H1 (cell line): ENCODE measurements at regions not wholly inside any gene's neighbourhood (a gene's known extent, or its start where the extent isn't known, plus 50 kb on each side); places are given as distances from the start of the nearest gene placed in this dataset.

Experiments
- CTCF ChIA-PET: fragments of 300-600 bp; sonication (Branson Sonifier 250); formaldehyde crosslinking; loops from one replicate; lab custom pipeline; 2021; ENCODE audit not compliant: partially characterized antibody; lab: Charles Lee
- POLR2A ChIA-PET: fragments of 300-600 bp; sonication (Branson Sonifier 250); formaldehyde crosslinking; loops from one replicate; lab custom pipeline; 2021; ENCODE audit warnings: inconsistent platforms; ENCODE audit not compliant: partially characterized antibody; lab: Charles Lee
- DNase-seq, 2 experiments: peaks; one replicate each; pipeline versions ENCODE4 v3.0.0 to v3.0.0-alpha.2; 2010 to 2022; ENCODE audit warnings: low spot score in 2 of 2, low read depth in 1 of 2, mixed read lengths in 1 of 2
- FAIRE-seq: peaks from 2 replicates; lab custom pipeline; 2011; peaks lifted over from hg19 to GRCh38; lab: Jason Lieb, UNC
- H2AFZ ChIP-seq: 2 replicates; pipeline ENCODE4 v1.8.1; 2012; ENCODE audit warnings: low read length, inconsistent platforms
- H2AK5ac ChIP-seq: 2 replicates; pipeline ENCODE4 v1.6.1; 2013; ENCODE audit warnings: low read depth, low read length
- H2BK120ac ChIP-seq: replicated peaks from 2 replicates; pipeline ENCODE3; 2013; ENCODE audit warnings: low read depth, low read length, inconsistent platforms
- H2BK12ac ChIP-seq: 2 replicates; pipeline ENCODE4 v1.6.1; 2013; ENCODE audit warnings: low read depth, low read length
- H2BK15ac ChIP-seq: 2 replicates; pipeline ENCODE4 v1.6.1; 2013; ENCODE audit warnings: low read length
- H2BK20ac ChIP-seq: 2 replicates; pipeline ENCODE4 v1.6.1; 2013; ENCODE audit warnings: low read length
- H2BK5ac ChIP-seq: 2 replicates; pipeline ENCODE4 v1.6.1; 2013; ENCODE audit warnings: low read depth, low read length
- H3K14ac ChIP-seq: 2 replicates; pipeline ENCODE4 v1.6.1; 2013; ENCODE audit warnings: inconsistent platforms; ENCODE audit not compliant: insufficient read length
- H3K18ac ChIP-seq: 2 replicates; pipeline ENCODE4 v1.6.1; 2013; ENCODE audit warnings: low read length; ENCODE audit errors: extremely low read depth
- H3K23ac ChIP-seq: 2 replicates; pipeline ENCODE4 v1.6.1; 2013; ENCODE audit warnings: inconsistent platforms; ENCODE audit not compliant: insufficient read length
- H3K23me2 ChIP-seq: 2 replicates; pipeline ENCODE4 v1.6.1; 2013; ENCODE audit warnings: low read depth, low read length
- H3K27ac ChIP-seq: 2 replicates; pipeline ENCODE4 v1.6.1; 2011; ENCODE audit warnings: low read depth, low read length, inconsistent platforms
- H3K27me3 ChIP-seq, 4 experiments: replicated peaks in 1 of 4; 1 replicate in 1 of 4; 2 replicates in 3 of 4; pipeline versions ENCODE4 v1.6.1 to v1.8.1; 2011 to 2013; ENCODE audit warnings: low read length in 3 of 4, mild to moderate bottlenecking in 3 of 4, inconsistent platforms in 2 of 4, mixed read lengths in 2 of 4, moderate library complexity in 1 of 4; ENCODE audit not compliant: control insufficient read depth in 3 of 4, insufficient read depth in 3 of 4; ENCODE audit errors: extremely low read depth in 1 of 4
- H3K36me3 ChIP-seq, 4 experiments: 2 replicates each; pipeline versions ENCODE4 v1.6.1 to v1.8.1; 2011 to 2013; ENCODE audit warnings: mild to moderate bottlenecking in 4 of 4, low read length in 3 of 4, moderate library complexity in 2 of 4, control low read depth in 1 of 4, inconsistent platforms in 1 of 4; ENCODE audit not compliant: insufficient read depth in 4 of 4, control insufficient read depth in 2 of 4
- H3K4ac ChIP-seq: replicated peaks from 2 replicates; pipeline ENCODE3; 2013; ENCODE audit warnings: low read length, low read depth, mixed read lengths, inconsistent platforms; ENCODE audit not compliant: insufficient read length
- H3K4me1 ChIP-seq, 4 experiments: replicated peaks in 1 of 4; 1 replicate in 1 of 4; 2 replicates in 3 of 4; pipeline versions ENCODE4 v1.6.1 to v1.8.1; 2011 to 2013; ENCODE audit warnings: low read length in 3 of 4, inconsistent platforms in 2 of 4, mixed read lengths in 1 of 4; ENCODE audit not compliant: insufficient read depth in 4 of 4, control insufficient read depth in 3 of 4
- H3K4me2 ChIP-seq, 2 experiments: 2 replicates each; pipeline versions ENCODE4 v1.6.1 to v1.8.1; 2011 to 2013; ENCODE audit warnings: low read depth in 2 of 2, low read length in 2 of 2, control low read depth in 1 of 2, inconsistent platforms in 1 of 2, mild to moderate bottlenecking in 1 of 2; ENCODE audit not compliant: insufficient read depth in 1 of 2
- H3K4me3 ChIP-seq, 4 experiments: fragments of 200-600, 300-600 bp in 1 of 4; sonication (generic), shearing (Covaris generic), sonication (Bioruptor Twin) in 1 of 4; 2 replicates each; pipeline versions ENCODE4 v1.5.1 to v1.8.1; 2011 to 2016; ENCODE audit warnings: low read length in 4 of 4, low read depth in 3 of 4, control low read depth in 2 of 4, inconsistent platforms in 2 of 4, mild to moderate bottlenecking in 2 of 4, mixed read lengths in 1 of 4, moderate library complexity in 1 of 4; ENCODE audit not compliant: insufficient read depth in 2 of 4; ENCODE audit errors: extremely low read depth in 1 of 4
- H3K56ac ChIP-seq: replicated peaks from 2 replicates; pipeline ENCODE3; 2013; ENCODE audit warnings: low read depth, mild to moderate bottlenecking, mixed read lengths, low read length, inconsistent platforms; ENCODE audit not compliant: insufficient read length
- H3K79me1 ChIP-seq: 2 replicates; pipeline ENCODE4 v1.6.1; 2013; ENCODE audit warnings: low read depth, low read length, control low read depth
- H3K79me2 ChIP-seq, 2 experiments: 2 replicates each; pipeline versions ENCODE4 v1.6.1 to v1.8.1; 2012 to 2013; ENCODE audit warnings: low read length in 2 of 2, mild to moderate bottlenecking in 2 of 2, inconsistent platforms in 1 of 2; ENCODE audit not compliant: insufficient read depth in 2 of 2, control insufficient read depth in 1 of 2
- H3K9ac ChIP-seq, 4 experiments: replicated peaks in 1 of 4; 1 replicate in 1 of 4; 2 replicates in 3 of 4; pipeline versions ENCODE4 v1.6.1 to v1.8.1; 2011 to 2013; ENCODE audit warnings: low read depth in 3 of 4, low read length in 3 of 4, control low read depth in 2 of 4, mild to moderate bottlenecking in 2 of 4, moderate library complexity in 2 of 4, inconsistent platforms in 1 of 4; ENCODE audit errors: extremely low read depth in 1 of 4
- H3K9me3 ChIP-seq, 2 experiments: 2 replicates each; pipeline versions ENCODE4 v1.6.1 to v1.8.1; 2012 to 2013; ENCODE audit warnings: mild to moderate bottlenecking in 2 of 2, moderate library complexity in 2 of 2, control low read depth in 1 of 2, inconsistent platforms in 1 of 2, low read depth in 1 of 2, low read length in 1 of 2, mixed read lengths in 1 of 2; ENCODE audit not compliant: insufficient read depth in 2 of 2
- H4K20me1 ChIP-seq, 2 experiments: replicated peaks in 1 of 2; 2 replicates each; pipeline versions ENCODE3 to v1.8.1; 2011 to 2013; ENCODE audit warnings: inconsistent platforms in 2 of 2, low read length in 2 of 2, mild to moderate bottlenecking in 1 of 2; ENCODE audit not compliant: insufficient read depth in 2 of 2, control insufficient read depth in 1 of 2
- H4K5ac ChIP-seq: 2 replicates; pipeline ENCODE4 v1.6.1; 2013; ENCODE audit warnings: low read length, low read depth, mixed read lengths, inconsistent platforms; ENCODE audit not compliant: insufficient read length
- H4K8ac ChIP-seq: 2 replicates; pipeline ENCODE4 v1.8.0; 2013; ENCODE audit warnings: mild to moderate bottlenecking, moderate library complexity, low read length, inconsistent platforms; ENCODE audit not compliant: insufficient read depth; ENCODE audit errors: extremely low read depth
- H4K91ac ChIP-seq: replicated peaks from 2 replicates; pipeline ENCODE3; 2013; ENCODE audit warnings: low read length, mixed read lengths, inconsistent platforms; ENCODE audit not compliant: insufficient read length
- BACH1 ChIP-seq: IDR thresholded peaks from 2 replicates; pipeline ENCODE4 v1.6.1; 2012; ENCODE audit warnings: low read length, improper control_type of control experiment
- CHD1 ChIP-seq: IDR thresholded peaks from 2 replicates; pipeline ENCODE4 v1.6.1; 2012; ENCODE audit warnings: low read depth, low read length, improper control_type of control experiment
- CHD2 ChIP-seq: IDR thresholded peaks from 2 replicates; pipeline ENCODE4 v1.6.1; 2012; ENCODE audit warnings: low read length, improper control_type of control experiment
- HDAC2 ChIP-seq, 2 experiments: fragments of 300-600 bp in 1 of 2; sonication (generic) in 1 of 2; IDR thresholded peaks; 2 replicates each; pipeline ENCODE4 v1.6.1; 2011 to 2012; ENCODE audit warnings: low read depth in 2 of 2, low read length in 2 of 2, mild to moderate bottlenecking in 2 of 2, moderate library complexity in 2 of 2, borderline replicate concordance in 1 of 2, inconsistent platforms in 1 of 2
- JUN ChIP-seq: IDR thresholded peaks from 2 replicates; pipeline ENCODE4 v1.6.1; 2011; ENCODE audit warnings: low read depth, mild to moderate bottlenecking, improper control_type of control experiment, low read length
- KDM1A ChIP-seq: fragments of 200-600, 300-600 bp; sonication (generic); IDR thresholded peaks from 2 replicates; pipeline ENCODE4 v1.7.1; 2016; ENCODE audit warnings: mild to moderate bottlenecking, low read length, borderline replicate concordance
- NANOG ChIP-seq: IDR thresholded peaks from 2 replicates; pipeline ENCODE4 v1.6.1; 2011; ENCODE audit warnings: low read length, low read depth, mild to moderate bottlenecking, inconsistent platforms; ENCODE audit not compliant: insufficient read depth, poor library complexity, severe bottlenecking
- TAF7 ChIP-seq: optimal IDR thresholded peaks from 2 replicates; pipeline ENCODE3; 2011; ENCODE audit warnings: low read depth, mild to moderate bottlenecking, inconsistent platforms, low read length, moderate library complexity, borderline replicate concordance
- WGBS, 2 experiments: shearing (Covaris generic) in 1 of 2; methylation state at CpG; one replicate each; pipeline versions ENCODE4 v1.1.6 to v1.1.7; 2013 to 2015; ENCODE audit warnings: low lambda C conversion rate in 2 of 2, mixed read lengths in 2 of 2, inconsistent platforms in 1 of 2, low coverage in 1 of 2, missing lambda C conversion rate in 1 of 2; ENCODE audit not compliant: insufficient replicate concordance in 2 of 2, insufficient coverage in 1 of 2, insufficient read length in 1 of 2; ENCODE audit errors: extremely low coverage in 1 of 2, missing lambda C conversion rate in 1 of 2; 5-methylcytosine and 5-hydroxymethylcytosine counted together
- TF ChIP-seq, protein P1 (sequence below): IDR thresholded peaks from 2 replicates; pipeline ENCODE4 v1.6.1; 2011; ENCODE audit warnings: low read depth, mild to moderate bottlenecking, low read length; ENCODE audit not compliant: insufficient read depth

DNA sequence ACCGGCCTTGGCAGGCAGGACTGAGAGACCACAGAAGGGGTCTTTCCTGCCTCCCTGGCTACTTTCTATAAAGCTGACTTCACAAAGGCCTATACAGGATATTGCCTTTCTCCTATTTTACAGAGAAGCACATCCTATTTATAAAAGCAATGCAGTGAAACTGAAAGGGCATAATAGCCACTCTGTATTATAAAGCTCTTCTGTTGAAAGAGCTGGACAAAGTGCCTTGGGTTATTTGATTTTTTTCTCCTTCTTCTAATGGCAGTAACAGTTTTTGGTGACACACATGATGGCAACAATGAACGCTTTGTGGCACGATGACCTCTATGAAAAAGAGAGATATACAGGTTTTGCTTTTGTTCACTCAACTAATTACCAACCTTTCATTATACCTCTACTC is 281.1 kb downstream of the ZNF516 start:
- Histone ChIP-seq H3K79me1 (no peaks in the 10 kb centered on the region), H3K79me2 (no peaks in the 10 kb centered on the region), H4K91ac (no peak overlapping the region), H3K4me2 (no peak overlapping the region), H4K5ac (no peak overlapping the region), H3K23me2 (no peaks in the 10 kb centered on the region), H3K27me3 (no peaks in the 10 kb centered on the region), H3K56ac (no peak overlapping the region), H3K27ac (no peak overlapping the region), H4K8ac (no peak overlapping the region), H2BK20ac (no peak overlapping the region), H2BK12ac (no peak overlapping the region), H2BK15ac (no peak overlapping the region), H2BK5ac (no peak overlapping the region), H3K9me3 (0 out of 4 replicates have a peak, but pooled peaks cover 0 to 3% of the 10 kb centered on the region in 2 experiments), H3K4me3 (no peak overlapping the region), H3K4ac (no peak overlapping the region), H3K9ac (no peak overlapping the region), H4K20me1 (no peaks in the 10 kb centered on the region), H3K4me1 (no peaks in the 10 kb centered on the region), H3K23ac (no peak overlapping the region), H3K14ac (no peak overlapping the region), H3K18ac (no peak overlapping the region), H2BK120ac (no peak overlapping the region), H3K36me3 (no peaks in the 10 kb centered on the region), H2AK5ac (no peak overlapping the region), H2AFZ (no peak overlapping the region)
- POLR2A ChIA-PET: no interaction called here
- CTCF ChIA-PET: interaction anchor here (0.5 to 0.8 kb wide), 3 partner anchors 446 to 1872 kb away, joined by 3 read pairs; no protein-coding TSS in a partner anchor
- FAIRE-seq (no peak), DNase-seq (no peak)
- WGBS, 2 experiments: 96% methylated on average over 3 of the region's 3 CpGs; no CpG with 5 or more reads in 1 of the 2 experiments
- no peak for TF ChIP-seq CHD1
- TF ChIP-seq BACH1: no peak
- no peak for TF ChIP-seq HDAC2 (IDR thresholded peaks at IDR 0.05; ENCODE audit: borderline replicate concordance in 1 of 2, low read depth in 2 of 2, low read length in 2 of 2)
- TF ChIP-seq, protein P1, sequence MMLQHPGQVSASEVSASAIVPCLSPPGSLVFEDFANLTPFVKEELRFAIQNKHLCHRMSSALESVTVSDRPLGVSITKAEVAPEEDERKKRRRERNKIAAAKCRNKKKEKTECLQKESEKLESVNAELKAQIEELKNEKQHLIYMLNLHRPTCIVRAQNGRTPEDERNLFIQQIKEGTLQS: no peak
- TF ChIP-seq CHD2: no peak
- TF ChIP-seq NANOG: no peak
- no peak for TF ChIP-seq JUN
- no peak for TF ChIP-seq KDM1A
- no peak for TF ChIP-seq TAF7
